SK-N-SH treated with all-trans-retinoic acid at 6 μM for 48 hours (cell line): ENCODE measurements at regions not wholly inside any gene's neighbourhood (a gene's known extent, or its start where the extent isn't known, plus 50 kb on each side); places are given as distances from the start of the nearest gene placed in this dataset.

ENCODE experiments used
- ATAC-seq: fragments of 200-7000 bp; cut with Tn5 transposase; 3 replicates; pipeline ENCODE4 v1.9.1; 2020; ENCODE audit warnings: mild to moderate bottlenecking, moderate library complexity
- ARNTL ChIP-seq: fragments of 450-650 bp; formaldehyde crosslinking; IDR thresholded peaks from 2 replicates; pipeline ENCODE4 v1.5.0; 2020; ENCODE audit warnings: low read depth, mild to moderate bottlenecking, moderate library complexity, borderline replicate concordance
- BACH2 ChIP-seq: fragments of 250-450 bp; sonication (Bioruptor Pico); IDR thresholded peaks from 2 replicates; pipeline ENCODE4 v1.9.0; 2021; ENCODE audit warnings: mild to moderate bottlenecking, borderline replicate concordance
- CSDC2 ChIP-seq: fragments of 250-450 bp; sonication (Bioruptor Pico); IDR thresholded peaks from 2 replicates; pipeline ENCODE4 v1.5.0; 2020; ENCODE audit warnings: mild to moderate bottlenecking, moderate library complexity
- GLIS3 ChIP-seq: fragments of 250-450 bp; sonication (Bioruptor Pico); IDR thresholded peaks from 2 replicates; pipeline ENCODE4 v1.5.0; 2020; ENCODE audit warnings: mild to moderate bottlenecking, moderate library complexity
- ISL1 ChIP-seq: fragments of 250-450 bp; sonication (Bioruptor Pico); IDR thresholded peaks from 2 replicates; pipeline ENCODE4 v2.1.2; 2022; ENCODE audit warnings: mild to moderate bottlenecking, moderate library complexity
- OSR1 ChIP-seq: fragments of 250-450 bp; sonication (Bioruptor Pico); IDR thresholded peaks from 2 replicates; pipeline ENCODE4 v1.8.0; 2022; ENCODE audit warnings: moderate library complexity, mild to moderate bottlenecking, inconsistent platforms
- PPARA ChIP-seq: fragments of 250-450 bp; sonication (Bioruptor Pico); IDR thresholded peaks from 2 replicates; pipeline ENCODE4 v1.5.0; 2020; ENCODE audit warnings: mild to moderate bottlenecking, borderline replicate concordance
- RARB ChIP-seq: fragments of 250-450 bp; sonication (Bioruptor Pico); IDR thresholded peaks from 2 replicates; pipeline ENCODE4 v1.8.0; 2021; ENCODE audit warnings: mild to moderate bottlenecking, moderate library complexity
- SNAI2 ChIP-seq: fragments of 250-450 bp; sonication (Bioruptor Pico); IDR thresholded peaks from 2 replicates; pipeline ENCODE4 v1.5.0; 2020; ENCODE audit warnings: mild to moderate bottlenecking, moderate library complexity
- TOX ChIP-seq: fragments of 250-450 bp; sonication (Bioruptor Pico); IDR thresholded peaks from 2 replicates; pipeline ENCODE4 v1.8.0; 2021; ENCODE audit warnings: mild to moderate bottlenecking, moderate library complexity, borderline replicate concordance
- ZFP3 ChIP-seq: fragments of 250-450 bp; sonication (Bioruptor Pico); IDR thresholded peaks from 2 replicates; pipeline ENCODE4 v1.5.0; 2020; ENCODE audit warnings: mild to moderate bottlenecking, moderate library complexity
- ZFP30 ChIP-seq: fragments of 450-650 bp; formaldehyde crosslinking; IDR thresholded peaks from 2 replicates; pipeline ENCODE4 v1.5.0; 2022; ENCODE audit warnings: mild to moderate bottlenecking, moderate library complexity
- ZNF70 ChIP-seq: fragments of 450-650 bp; formaldehyde crosslinking; IDR thresholded peaks from 2 replicates; pipeline ENCODE4 v1.5.0; 2020; ENCODE audit warnings: mild to moderate bottlenecking, moderate library complexity
- ZNF8 ChIP-seq: fragments of 450-650 bp; formaldehyde crosslinking; IDR thresholded peaks from 2 replicates; pipeline ENCODE4 v1.5.0; 2020; ENCODE audit warnings: mild to moderate bottlenecking, moderate library complexity
- TF ChIP-seq, protein P1 (sequence below): fragments of 250-450 bp; sonication (Bioruptor Pico); IDR thresholded peaks from 2 replicates; pipeline ENCODE4 v1.8.0; 2020; ENCODE audit warnings: mild to moderate bottlenecking, moderate library complexity, borderline replicate concordance
- TF ChIP-seq, protein P2 (sequence below): fragments of 250-450 bp; sonication (Bioruptor Pico); IDR thresholded peaks from 2 replicates; pipeline ENCODE4 v1.8.0; 2021; ENCODE audit warnings: low read depth, mild to moderate bottlenecking, moderate library complexity, borderline replicate concordance
- TF ChIP-seq, protein P3 (sequence below): fragments of 250-450 bp; sonication (Bioruptor Pico); IDR thresholded peaks from 2 replicates; pipeline ENCODE4 v1.5.0; 2020; ENCODE audit warnings: mild to moderate bottlenecking, moderate library complexity
- TF ChIP-seq, protein P4 (sequence below): fragments of 250-450 bp; sonication (Bioruptor Pico); IDR thresholded peaks from 2 replicates; pipeline ENCODE4 v1.5.1; 2021; ENCODE audit warnings: mild to moderate bottlenecking, moderate library complexity
- TF ChIP-seq, protein P5 (sequence below): fragments of 250-450 bp; sonication (Bioruptor Pico); IDR thresholded peaks from 2 replicates; pipeline ENCODE4 v1.5.1; 2020; ENCODE audit warnings: low read depth, mild to moderate bottlenecking, moderate library complexity

DNA sequence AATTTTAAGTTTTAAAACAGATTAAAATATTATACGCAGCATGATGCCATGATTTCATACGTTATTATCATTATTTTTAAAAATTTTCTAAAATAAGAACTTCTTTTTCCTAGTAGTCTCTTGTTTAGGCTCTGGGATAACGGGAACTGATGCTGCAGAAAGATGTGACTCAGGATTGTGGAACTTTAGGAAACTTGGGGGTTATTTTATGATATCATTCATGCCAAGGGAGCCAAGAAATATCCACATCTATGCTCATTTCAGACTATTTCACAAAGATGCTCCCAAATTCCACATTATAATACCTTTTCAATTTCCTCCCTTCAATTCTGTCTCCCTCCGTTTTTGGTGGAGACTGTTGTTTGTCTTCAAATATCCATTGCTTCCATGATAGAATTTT, 236.4 kb downstream of the HS3ST3A1 start:
- TF ChIP-seq CSDC2 (CRISPR knock-in tag) (no peak), RARB (CRISPR knock-in tag) (no peak), ZFP30 (CRISPR knock-in tag) (no peak), ZNF70 (no peak), ARNTL (CRISPR knock-in tag) (no peak), ISL1 (CRISPR knock-in tag) (no peak), GLIS3 (CRISPR knock-in tag) (no peak), SNAI2 (CRISPR knock-in tag) (no peak), OSR1 (no peak)
- TF ChIP-seq, protein P1, sequence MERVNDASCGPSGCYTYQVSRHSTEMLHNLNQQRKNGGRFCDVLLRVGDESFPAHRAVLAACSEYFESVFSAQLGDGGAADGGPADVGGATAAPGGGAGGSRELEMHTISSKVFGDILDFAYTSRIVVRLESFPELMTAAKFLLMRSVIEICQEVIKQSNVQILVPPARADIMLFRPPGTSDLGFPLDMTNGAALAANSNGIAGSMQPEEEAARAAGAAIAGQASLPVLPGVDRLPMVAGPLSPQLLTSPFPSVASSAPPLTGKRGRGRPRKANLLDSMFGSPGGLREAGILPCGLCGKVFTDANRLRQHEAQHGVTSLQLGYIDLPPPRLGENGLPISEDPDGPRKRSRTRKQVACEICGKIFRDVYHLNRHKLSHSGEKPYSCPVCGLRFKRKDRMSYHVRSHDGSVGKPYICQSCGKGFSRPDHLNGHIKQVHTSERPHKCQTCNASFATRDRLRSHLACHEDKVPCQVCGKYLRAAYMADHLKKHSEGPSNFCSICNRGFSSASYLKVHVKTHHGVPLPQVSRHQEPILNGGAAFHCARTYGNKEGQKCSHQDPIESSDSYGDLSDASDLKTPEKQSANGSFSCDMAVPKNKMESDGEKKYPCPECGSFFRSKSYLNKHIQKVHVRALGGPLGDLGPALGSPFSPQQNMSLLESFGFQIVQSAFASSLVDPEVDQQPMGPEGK (CRISPR knock-in tag): no peak
- TF ChIP-seq, protein P2, sequence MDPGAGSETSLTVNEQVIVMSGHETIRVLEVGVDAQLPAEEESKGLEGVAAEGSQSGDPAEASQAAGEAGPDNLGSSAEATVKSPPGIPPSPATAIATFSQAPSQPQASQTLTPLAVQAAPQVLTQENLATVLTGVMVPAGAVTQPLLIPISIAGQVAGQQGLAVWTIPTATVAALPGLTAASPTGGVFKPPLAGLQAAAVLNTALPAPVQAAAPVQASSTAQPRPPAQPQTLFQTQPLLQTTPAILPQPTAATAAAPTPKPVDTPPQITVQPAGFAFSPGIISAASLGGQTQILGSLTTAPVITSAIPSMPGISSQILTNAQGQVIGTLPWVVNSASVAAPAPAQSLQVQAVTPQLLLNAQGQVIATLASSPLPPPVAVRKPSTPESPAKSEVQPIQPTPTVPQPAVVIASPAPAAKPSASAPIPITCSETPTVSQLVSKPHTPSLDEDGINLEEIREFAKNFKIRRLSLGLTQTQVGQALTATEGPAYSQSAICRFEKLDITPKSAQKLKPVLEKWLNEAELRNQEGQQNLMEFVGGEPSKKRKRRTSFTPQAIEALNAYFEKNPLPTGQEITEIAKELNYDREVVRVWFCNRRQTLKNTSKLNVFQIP (CRISPR knock-in tag): no peak
- TF ChIP-seq, protein P3, sequence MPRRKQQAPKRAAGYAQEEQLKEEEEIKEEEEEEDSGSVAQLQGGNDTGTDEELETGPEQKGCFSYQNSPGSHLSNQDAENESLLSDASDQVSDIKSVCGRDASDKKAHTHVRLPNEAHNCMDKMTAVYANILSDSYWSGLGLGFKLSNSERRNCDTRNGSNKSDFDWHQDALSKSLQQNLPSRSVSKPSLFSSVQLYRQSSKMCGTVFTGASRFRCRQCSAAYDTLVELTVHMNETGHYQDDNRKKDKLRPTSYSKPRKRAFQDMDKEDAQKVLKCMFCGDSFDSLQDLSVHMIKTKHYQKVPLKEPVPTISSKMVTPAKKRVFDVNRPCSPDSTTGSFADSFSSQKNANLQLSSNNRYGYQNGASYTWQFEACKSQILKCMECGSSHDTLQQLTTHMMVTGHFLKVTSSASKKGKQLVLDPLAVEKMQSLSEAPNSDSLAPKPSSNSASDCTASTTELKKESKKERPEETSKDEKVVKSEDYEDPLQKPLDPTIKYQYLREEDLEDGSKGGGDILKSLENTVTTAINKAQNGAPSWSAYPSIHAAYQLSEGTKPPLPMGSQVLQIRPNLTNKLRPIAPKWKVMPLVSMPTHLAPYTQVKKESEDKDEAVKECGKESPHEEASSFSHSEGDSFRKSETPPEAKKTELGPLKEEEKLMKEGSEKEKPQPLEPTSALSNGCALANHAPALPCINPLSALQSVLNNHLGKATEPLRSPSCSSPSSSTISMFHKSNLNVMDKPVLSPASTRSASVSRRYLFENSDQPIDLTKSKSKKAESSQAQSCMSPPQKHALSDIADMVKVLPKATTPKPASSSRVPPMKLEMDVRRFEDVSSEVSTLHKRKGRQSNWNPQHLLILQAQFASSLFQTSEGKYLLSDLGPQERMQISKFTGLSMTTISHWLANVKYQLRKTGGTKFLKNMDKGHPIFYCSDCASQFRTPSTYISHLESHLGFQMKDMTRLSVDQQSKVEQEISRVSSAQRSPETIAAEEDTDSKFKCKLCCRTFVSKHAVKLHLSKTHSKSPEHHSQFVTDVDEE: no peak
- no peak for ATAC-seq

DNA sequence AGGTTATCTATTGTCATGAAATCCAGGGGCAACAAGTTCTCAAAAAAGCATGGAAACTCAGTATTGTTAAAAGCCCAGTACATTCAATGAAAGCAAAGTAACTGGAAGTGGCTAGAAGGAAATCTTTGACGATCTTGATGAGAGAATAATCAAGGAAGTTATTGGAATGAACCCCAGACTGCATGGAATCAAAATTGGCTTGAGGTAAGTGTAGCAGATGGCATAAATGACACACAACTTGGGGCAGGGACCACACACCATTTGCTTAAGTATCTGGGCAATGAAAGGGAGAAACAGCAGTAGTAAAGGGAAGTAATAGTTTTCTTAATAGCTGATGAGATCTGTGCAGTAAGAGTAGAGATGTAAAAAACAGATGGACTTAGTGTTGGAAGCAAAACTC, 238.0 kb downstream of the HS3ST3A1 start:
- no peak; the same call in 2 of the 3 replicates for ATAC-seq
- TF ChIP-seq ZFP30 (CRISPR knock-in tag): no peak
- no peak for TF ChIP-seq RARB (CRISPR knock-in tag)
- TF ChIP-seq, protein P4, sequence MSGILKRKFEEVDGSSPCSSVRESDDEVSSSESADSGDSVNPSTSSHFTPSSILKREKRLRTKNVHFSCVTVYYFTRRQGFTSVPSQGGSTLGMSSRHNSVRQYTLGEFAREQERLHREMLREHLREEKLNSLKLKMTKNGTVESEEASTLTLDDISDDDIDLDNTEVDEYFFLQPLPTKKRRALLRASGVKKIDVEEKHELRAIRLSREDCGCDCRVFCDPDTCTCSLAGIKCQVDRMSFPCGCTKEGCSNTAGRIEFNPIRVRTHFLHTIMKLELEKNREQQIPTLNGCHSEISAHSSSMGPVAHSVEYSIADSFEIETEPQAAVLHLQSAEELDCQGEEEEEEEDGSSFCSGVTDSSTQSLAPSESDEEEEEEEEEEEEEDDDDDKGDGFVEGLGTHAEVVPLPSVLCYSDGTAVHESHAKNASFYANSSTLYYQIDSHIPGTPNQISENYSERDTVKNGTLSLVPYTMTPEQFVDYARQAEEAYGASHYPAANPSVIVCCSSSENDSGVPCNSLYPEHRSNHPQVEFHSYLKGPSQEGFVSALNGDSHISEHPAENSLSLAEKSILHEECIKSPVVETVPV (CRISPR knock-in tag): no peak
- TF ChIP-seq, protein P5, sequence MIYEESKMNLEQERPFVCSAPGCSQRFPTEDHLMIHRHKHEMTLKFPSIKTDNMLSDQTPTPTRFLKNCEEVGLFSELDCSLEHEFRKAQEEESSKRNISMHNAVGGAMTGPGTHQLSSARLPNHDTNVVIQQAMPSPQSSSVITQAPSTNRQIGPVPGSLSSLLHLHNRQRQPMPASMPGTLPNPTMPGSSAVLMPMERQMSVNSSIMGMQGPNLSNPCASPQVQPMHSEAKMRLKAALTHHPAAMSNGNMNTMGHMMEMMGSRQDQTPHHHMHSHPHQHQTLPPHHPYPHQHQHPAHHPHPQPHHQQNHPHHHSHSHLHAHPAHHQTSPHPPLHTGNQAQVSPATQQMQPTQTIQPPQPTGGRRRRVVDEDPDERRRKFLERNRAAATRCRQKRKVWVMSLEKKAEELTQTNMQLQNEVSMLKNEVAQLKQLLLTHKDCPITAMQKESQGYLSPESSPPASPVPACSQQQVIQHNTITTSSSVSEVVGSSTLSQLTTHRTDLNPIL (CRISPR knock-in tag): no peak
- no peak for TF ChIP-seq SNAI2 (CRISPR knock-in tag)
- TF ChIP-seq ZNF8 (CRISPR knock-in tag): no peak
- no peak for TF ChIP-seq ZFP3
- no peak for TF ChIP-seq TOX (CRISPR knock-in tag)
- no peak for TF ChIP-seq BACH2
- TF ChIP-seq OSR1: no peak
- TF ChIP-seq GLIS3 (CRISPR knock-in tag): no peak

DNA sequence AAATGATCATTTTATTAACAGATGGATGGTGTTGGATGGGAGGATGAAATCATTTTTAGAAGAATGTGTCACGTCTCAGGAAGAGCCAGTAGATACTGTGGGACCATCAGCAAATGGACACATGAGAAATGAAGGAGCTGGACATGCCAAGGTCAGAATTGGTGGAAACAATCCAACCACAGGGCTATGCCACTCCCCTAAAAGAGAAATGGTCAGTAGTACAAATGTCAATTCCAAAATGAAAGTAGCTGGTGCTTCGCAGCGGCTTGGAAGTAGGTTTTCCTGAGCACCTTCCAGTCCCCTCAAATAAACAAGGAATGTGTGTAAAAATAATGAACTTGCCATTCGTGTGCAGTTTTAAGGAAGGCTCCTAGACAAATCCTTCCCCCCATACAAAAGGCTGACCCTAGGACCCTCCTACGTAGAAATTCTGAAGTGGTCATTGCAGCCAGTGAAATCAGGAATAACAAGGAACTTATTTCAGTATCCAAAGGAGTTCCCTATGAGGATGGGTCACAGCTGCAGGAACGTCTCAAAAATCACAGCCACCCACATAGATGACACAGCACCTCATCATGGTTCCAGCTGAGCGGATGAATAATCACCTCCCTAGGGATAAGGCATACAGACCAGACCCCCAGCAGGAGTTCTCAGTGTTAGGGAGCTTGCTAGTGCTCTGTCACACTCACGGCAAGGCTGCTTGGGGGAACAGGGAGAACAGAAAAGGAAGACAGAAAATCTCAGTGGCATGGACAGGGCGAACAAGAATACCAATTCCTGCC, 239.2 kb downstream of the HS3ST3A1 start:
- TF ChIP-seq TOX (CRISPR knock-in tag) (no peak), ZFP30 (CRISPR knock-in tag) (no peak), PPARA (CRISPR knock-in tag) (no peak), GLIS3 (CRISPR knock-in tag) (no peak), ARNTL (CRISPR knock-in tag) (no peak), OSR1 (no peak), ISL1 (CRISPR knock-in tag) (no peak)
- TF ChIP-seq, protein P2 (CRISPR knock-in tag): no peak
- TF ChIP-seq, protein P3: no peak
- TF ChIP-seq, protein P5 (CRISPR knock-in tag): no peak
- no peak for ATAC-seq
